ENCODE measurements at regions not wholly inside any gene's neighbourhood (a gene's known extent, or its start where the extent isn't known, plus 50 kb on each side); places are given as distances from the start of the nearest gene placed in this dataset.

GRCh38 chr2:146873056-146873455, 971.8 kb upstream of the ACVR2A start:
- TF ChIP-seq, protein P1, sequence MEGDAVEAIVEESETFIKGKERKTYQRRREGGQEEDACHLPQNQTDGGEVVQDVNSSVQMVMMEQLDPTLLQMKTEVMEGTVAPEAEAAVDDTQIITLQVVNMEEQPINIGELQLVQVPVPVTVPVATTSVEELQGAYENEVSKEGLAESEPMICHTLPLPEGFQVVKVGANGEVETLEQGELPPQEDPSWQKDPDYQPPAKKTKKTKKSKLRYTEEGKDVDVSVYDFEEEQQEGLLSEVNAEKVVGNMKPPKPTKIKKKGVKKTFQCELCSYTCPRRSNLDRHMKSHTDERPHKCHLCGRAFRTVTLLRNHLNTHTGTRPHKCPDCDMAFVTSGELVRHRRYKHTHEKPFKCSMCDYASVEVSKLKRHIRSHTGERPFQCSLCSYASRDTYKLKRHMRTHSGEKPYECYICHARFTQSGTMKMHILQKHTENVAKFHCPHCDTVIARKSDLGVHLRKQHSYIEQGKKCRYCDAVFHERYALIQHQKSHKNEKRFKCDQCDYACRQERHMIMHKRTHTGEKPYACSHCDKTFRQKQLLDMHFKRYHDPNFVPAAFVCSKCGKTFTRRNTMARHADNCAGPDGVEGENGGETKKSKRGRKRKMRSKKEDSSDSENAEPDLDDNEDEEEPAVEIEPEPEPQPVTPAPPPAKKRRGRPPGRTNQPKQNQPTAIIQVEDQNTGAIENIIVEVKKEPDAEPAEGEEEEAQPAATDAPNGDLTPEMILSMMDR (IDR thresholded peaks at IDR 0.05) = no peak
- no peak for TF ChIP-seq POLR2A (IDR thresholded peaks at IDR 0.05)

Data from uterus (tissue), 2 donors.